ENCODE measurements at regions not wholly inside any gene's neighbourhood (a gene's known extent, or its start where the extent isn't known, plus 50 kb on each side); places are given as distances from the start of the nearest gene placed in this dataset.
"Not testable (repeated sequence)": the region's sequence is repeated elsewhere in the genome, so short reads cannot be mapped to it uniquely, and the experiment has no call there.

GRCh38 chr15:20380199-20380598 lies 161.4 kb downstream of the GOLGA6L6 start:
- not testable (repeated sequence) for TF ChIP-seq IRF1 (CRISPR knock-in tag; IDR thresholded peaks at IDR 0.05); CBFB (CRISPR knock-in tag; IDR thresholded peaks at IDR 0.05; ENCODE audit: low read depth); CTCF (IDR thresholded peaks at IDR 0.05)
